AG09309 (cell line): ENCODE measurements at regions not wholly inside any gene's neighbourhood (a gene's known extent, or its start where the extent isn't known, plus 50 kb on each side); places are given as distances from the start of the nearest gene placed in this dataset.
A peak's percentile ranks its signal among the peaks of the same experiment; 100 is the strongest.

Source experiments
- DNase-seq: peaks from one replicate; pipeline ENCODE4 v3.0.0-alpha.2; 2010; ENCODE audit warnings: low read depth
- H3K4me3 ChIP-seq: 2 replicates; pipeline ENCODE4 v1.5.1; 2011; ENCODE audit warnings: mild to moderate bottlenecking, low read depth, low read length, moderate library complexity; ENCODE audit not compliant: control insufficient read depth
- CTCF ChIP-seq: IDR thresholded peaks from 2 replicates; pipeline ENCODE4 v1.5.1; 2011; ENCODE audit warnings: mild to moderate bottlenecking, low read depth, low read length, inconsistent platforms; ENCODE audit not compliant: insufficient read depth, control insufficient read depth; ENCODE audit errors: missing control alignments

GRCh38 chr5:54835647-54836046, 149.7 kb downstream of the ESM1 start:
- DNase-seq: no peak
- no peak for TF ChIP-seq CTCF
- H3K4me3 ChIP-seq: no peak overlapping the region

DNA sequence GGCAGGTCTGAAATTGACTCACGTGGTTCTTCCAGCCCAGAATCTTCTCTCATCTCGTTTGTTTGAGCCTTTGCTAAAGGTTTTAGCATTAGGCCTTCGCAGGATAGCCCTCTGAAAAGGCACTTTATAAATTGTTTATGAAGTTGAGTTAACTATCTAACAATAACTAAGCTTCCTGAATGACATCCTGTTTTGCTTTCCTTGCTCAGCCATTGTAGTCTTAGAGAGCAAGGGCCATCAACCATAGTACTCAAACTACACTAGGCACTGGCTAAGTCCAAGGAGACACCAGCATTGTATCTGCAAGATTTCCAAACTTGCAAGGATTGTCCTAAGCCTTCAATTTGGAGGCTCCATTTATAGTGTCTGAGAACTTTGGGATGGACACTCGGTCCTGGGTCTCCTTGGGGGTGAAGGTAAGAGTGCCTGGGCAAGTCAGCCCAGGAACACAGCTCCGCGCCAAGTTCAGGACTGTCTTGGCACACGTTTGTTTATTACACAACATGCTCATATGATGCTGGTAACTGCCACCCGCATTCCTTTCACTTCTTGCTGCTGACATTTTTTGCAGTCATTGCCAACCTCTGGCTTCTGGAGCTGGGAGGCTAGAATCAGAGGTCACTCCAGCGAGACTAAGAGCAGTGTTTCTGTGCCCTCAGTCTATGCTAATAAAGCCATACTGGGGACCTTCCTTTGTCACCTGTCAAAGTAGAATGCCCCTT, 151.1 kb downstream of the ESM1 start:
- TF ChIP-seq CTCF: no peak
- DNase-seq: no peak
- no peak overlapping the region for H3K4me3 ChIP-seq

GRCh38 chr5:54833590-54833989, 151.8 kb downstream of the ESM1 start:
- DNase-seq: no peak
- H3K4me3 ChIP-seq: no peak overlapping the region
- no peak for TF ChIP-seq CTCF

- no peak overlapping the region for H3K4me3 ChIP-seq
- no peak for TF ChIP-seq CTCF
- DNase-seq: no peak
Measured at GRCh38 chr5:54832858-54833257, 152.5 kb downstream of the ESM1 start.

DNA sequence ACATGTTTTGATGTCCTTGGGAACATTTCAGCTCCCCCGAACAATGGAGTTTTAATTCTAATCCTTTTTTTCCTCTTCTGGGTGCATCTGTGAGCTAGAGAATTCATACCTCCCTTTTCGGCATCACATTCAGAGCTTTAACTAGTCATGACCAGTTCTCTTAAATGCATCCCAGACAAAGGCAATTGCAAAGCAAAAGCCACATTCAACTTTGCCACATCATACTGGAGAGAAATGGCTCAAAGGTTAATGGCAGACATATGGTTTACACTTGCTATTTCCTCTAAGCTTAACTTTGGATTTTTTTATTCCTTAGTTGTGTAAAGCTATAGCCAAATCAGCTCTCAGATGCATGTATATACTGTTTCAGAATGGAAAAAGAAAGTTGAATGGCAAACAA, 153.3 kb downstream of the ESM1 start:
- no peak for TF ChIP-seq CTCF
- peak; percentile 70 for DNase-seq
- no peak overlapping the region for H3K4me3 ChIP-seq

GRCh38 chr5:54831233-54831632, 154.2 kb downstream of the ESM1 start:
- DNase-seq: no peak
- TF ChIP-seq CTCF: no peak

More at GRCh38 chr5:54831233-54831632, 154.2 kb downstream of the ESM1 start:
- no peak overlapping the region for H3K4me3 ChIP-seq
